SK-N-SH treated with all-trans-retinoic acid at 6 μM for 48 hours (cell line): ENCODE measurements at regions not wholly inside any gene's neighbourhood (a gene's known extent, or its start where the extent isn't known, plus 50 kb on each side); places are given as distances from the start of the nearest gene placed in this dataset.

Source experiments
- ATAC-seq: fragments of 200-7000 bp; cut with Tn5 transposase; 3 replicates; pipeline ENCODE4 v1.9.1; 2020; ENCODE audit warnings: mild to moderate bottlenecking, moderate library complexity
- ARNTL ChIP-seq: fragments of 450-650 bp; formaldehyde crosslinking; IDR thresholded peaks from 2 replicates; pipeline ENCODE4 v1.5.0; 2020; ENCODE audit warnings: low read depth, mild to moderate bottlenecking, moderate library complexity, borderline replicate concordance
- BACH2 ChIP-seq: fragments of 250-450 bp; sonication (Bioruptor Pico); IDR thresholded peaks from 2 replicates; pipeline ENCODE4 v1.9.0; 2021; ENCODE audit warnings: mild to moderate bottlenecking, borderline replicate concordance
- CREB5 ChIP-seq: fragments of 250-450 bp; sonication (Bioruptor Pico); IDR thresholded peaks from 2 replicates; pipeline ENCODE4 v1.5.1; 2020; ENCODE audit warnings: low read depth, mild to moderate bottlenecking, moderate library complexity
- CSDC2 ChIP-seq: fragments of 250-450 bp; sonication (Bioruptor Pico); IDR thresholded peaks from 2 replicates; pipeline ENCODE4 v1.5.0; 2020; ENCODE audit warnings: mild to moderate bottlenecking, moderate library complexity
- CSRNP3 ChIP-seq: fragments of 250-450 bp; sonication (Bioruptor Pico); IDR thresholded peaks from 2 replicates; pipeline ENCODE4 v1.5.1; 2021; ENCODE audit warnings: mild to moderate bottlenecking, moderate library complexity
- ESRRG ChIP-seq: fragments of 250-450 bp; sonication (Bioruptor Pico); IDR thresholded peaks from 2 replicates; pipeline ENCODE4 v1.6.1; 2021; ENCODE audit warnings: mild to moderate bottlenecking
- OSR1 ChIP-seq: fragments of 250-450 bp; sonication (Bioruptor Pico); IDR thresholded peaks from 2 replicates; pipeline ENCODE4 v1.8.0; 2022; ENCODE audit warnings: moderate library complexity, mild to moderate bottlenecking, inconsistent platforms
- PATZ1 ChIP-seq: fragments of 250-450 bp; sonication (Bioruptor Pico); IDR thresholded peaks from 2 replicates; pipeline ENCODE4 v1.8.0; 2020; ENCODE audit warnings: mild to moderate bottlenecking, moderate library complexity, borderline replicate concordance
- PPARA ChIP-seq: fragments of 250-450 bp; sonication (Bioruptor Pico); IDR thresholded peaks from 2 replicates; pipeline ENCODE4 v1.5.0; 2020; ENCODE audit warnings: mild to moderate bottlenecking, borderline replicate concordance
- SNAI2 ChIP-seq: fragments of 250-450 bp; sonication (Bioruptor Pico); IDR thresholded peaks from 2 replicates; pipeline ENCODE4 v1.5.0; 2020; ENCODE audit warnings: mild to moderate bottlenecking, moderate library complexity
- TOX ChIP-seq: fragments of 250-450 bp; sonication (Bioruptor Pico); IDR thresholded peaks from 2 replicates; pipeline ENCODE4 v1.8.0; 2021; ENCODE audit warnings: mild to moderate bottlenecking, moderate library complexity, borderline replicate concordance
- TSHZ2 ChIP-seq: fragments of 250-450 bp; sonication (Bioruptor Pico); IDR thresholded peaks from 2 replicates; pipeline ENCODE4 v1.5.0; 2020; ENCODE audit warnings: mild to moderate bottlenecking, moderate library complexity
- ZC3H10 ChIP-seq: fragments of 250-450 bp; sonication (Bioruptor Pico); IDR thresholded peaks from 2 replicates; pipeline ENCODE4 v1.5.1; 2021; ENCODE audit warnings: mild to moderate bottlenecking, moderate library complexity
- ZFP30 ChIP-seq: fragments of 450-650 bp; formaldehyde crosslinking; IDR thresholded peaks from 2 replicates; pipeline ENCODE4 v1.5.0; 2022; ENCODE audit warnings: mild to moderate bottlenecking, moderate library complexity
- ZNF70 ChIP-seq: fragments of 450-650 bp; formaldehyde crosslinking; IDR thresholded peaks from 2 replicates; pipeline ENCODE4 v1.5.0; 2020; ENCODE audit warnings: mild to moderate bottlenecking, moderate library complexity
- ZNF8 ChIP-seq: fragments of 450-650 bp; formaldehyde crosslinking; IDR thresholded peaks from 2 replicates; pipeline ENCODE4 v1.5.0; 2020; ENCODE audit warnings: mild to moderate bottlenecking, moderate library complexity

GRCh38 chr9:14432666-14433350 lies 118.9 kb upstream of the NFIB start:
- no peak for ATAC-seq
- TF ChIP-seq ZNF8 (CRISPR knock-in tag) (no peak), ZFP30 (CRISPR knock-in tag) (no peak), ZNF70 (CRISPR knock-in tag) (peak; percentile 99), TSHZ2 (no peak), CSRNP3 (CRISPR knock-in tag) (no peak), TOX (CRISPR knock-in tag) (no peak), ZC3H10 (CRISPR knock-in tag) (no peak)

- TF ChIP-seq ZNF8 (CRISPR knock-in tag) (no peak), ARNTL (CRISPR knock-in tag) (no peak), BACH2 (CRISPR knock-in tag) (no peak), TSHZ2 (no peak), CREB5 (no peak), PPARA (CRISPR knock-in tag) (no peak), PATZ1 (CRISPR knock-in tag) (no peak)
- ATAC-seq = peak; percentile 78
Measured at GRCh38 chr9:14428781-14429230, 114.9 kb upstream of the NFIB start.

- ATAC-seq = no peak
- TF ChIP-seq CSDC2 (no peak), PATZ1 (CRISPR knock-in tag) (no peak), CSRNP3 (CRISPR knock-in tag) (no peak), ZNF70 (CRISPR knock-in tag) (no peak), BACH2 (CRISPR knock-in tag) (no peak), OSR1 (CRISPR knock-in tag) (no peak), SNAI2 (CRISPR knock-in tag) (no peak), PPARA (CRISPR knock-in tag) (no peak), ARNTL (CRISPR knock-in tag) (no peak), TSHZ2 (no peak), ZNF8 (CRISPR knock-in tag) (no peak), CREB5 (no peak), ESRRG (no peak)
Measured at GRCh38 chr9:14427419-14427818, 113.5 kb upstream of the NFIB start.
